Astrocyte (in vitro differentiated cells and primary cell): ENCODE measurements at regions not wholly inside any gene's neighbourhood (a gene's known extent, or its start where the extent isn't known, plus 50 kb on each side); places are given as distances from the start of the nearest gene placed in this dataset.
"Not testable (repeated sequence)": the region's sequence is repeated elsewhere in the genome, so short reads cannot be mapped to it uniquely, and the experiment has no call there.

Experiments used
- EZH2 ChIP-seq: IDR thresholded peaks from 2 replicates; pipeline ENCODE4 v1.6.1; 2012; ENCODE audit warnings: mild to moderate bottlenecking, low read length, inconsistent platforms; ENCODE audit not compliant: insufficient read depth
- TF ChIP-seq, protein P1 (sequence below): IDR thresholded peaks from 2 replicates; pipeline ENCODE4 v1.5.1; 2011; ENCODE audit warnings: low read depth, mild to moderate bottlenecking, inconsistent platforms, low read length, moderate library complexity; ENCODE audit not compliant: insufficient read depth

DNA sequence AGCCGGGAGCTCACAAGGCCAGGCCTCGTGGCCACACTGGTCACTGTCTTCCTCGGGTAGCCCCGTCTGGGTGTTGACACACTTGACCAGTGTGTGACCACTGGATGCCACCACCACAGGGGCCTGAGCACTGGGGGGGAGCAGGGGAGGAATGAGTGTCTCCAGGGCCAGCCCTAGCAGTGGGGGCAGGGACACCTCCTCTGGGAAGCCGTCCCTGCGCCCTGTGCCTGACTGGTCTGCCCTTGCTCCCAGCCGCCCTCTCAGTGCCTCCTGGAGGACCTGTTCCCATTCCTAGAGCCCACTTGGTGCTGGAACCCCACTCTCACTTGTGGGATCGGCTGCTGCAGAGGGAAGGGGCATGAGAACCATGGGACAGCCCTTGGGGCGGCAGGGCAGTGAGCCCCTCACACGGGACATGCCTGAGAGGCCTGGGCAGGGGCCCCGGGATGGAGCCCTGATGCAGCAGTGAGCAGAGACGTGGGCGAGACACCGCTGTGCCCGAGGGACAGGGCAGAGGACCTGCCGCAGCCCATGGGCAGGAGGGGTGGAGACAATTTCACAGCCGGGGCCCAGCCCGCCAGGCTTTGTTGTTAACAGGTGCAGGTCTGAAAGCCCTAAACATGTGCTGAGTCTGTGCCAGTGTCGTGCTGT is 121.7 kb upstream of the AKAP13 start:
- TF ChIP-seq, protein P1, sequence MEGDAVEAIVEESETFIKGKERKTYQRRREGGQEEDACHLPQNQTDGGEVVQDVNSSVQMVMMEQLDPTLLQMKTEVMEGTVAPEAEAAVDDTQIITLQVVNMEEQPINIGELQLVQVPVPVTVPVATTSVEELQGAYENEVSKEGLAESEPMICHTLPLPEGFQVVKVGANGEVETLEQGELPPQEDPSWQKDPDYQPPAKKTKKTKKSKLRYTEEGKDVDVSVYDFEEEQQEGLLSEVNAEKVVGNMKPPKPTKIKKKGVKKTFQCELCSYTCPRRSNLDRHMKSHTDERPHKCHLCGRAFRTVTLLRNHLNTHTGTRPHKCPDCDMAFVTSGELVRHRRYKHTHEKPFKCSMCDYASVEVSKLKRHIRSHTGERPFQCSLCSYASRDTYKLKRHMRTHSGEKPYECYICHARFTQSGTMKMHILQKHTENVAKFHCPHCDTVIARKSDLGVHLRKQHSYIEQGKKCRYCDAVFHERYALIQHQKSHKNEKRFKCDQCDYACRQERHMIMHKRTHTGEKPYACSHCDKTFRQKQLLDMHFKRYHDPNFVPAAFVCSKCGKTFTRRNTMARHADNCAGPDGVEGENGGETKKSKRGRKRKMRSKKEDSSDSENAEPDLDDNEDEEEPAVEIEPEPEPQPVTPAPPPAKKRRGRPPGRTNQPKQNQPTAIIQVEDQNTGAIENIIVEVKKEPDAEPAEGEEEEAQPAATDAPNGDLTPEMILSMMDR: not testable (repeated sequence)
- TF ChIP-seq EZH2: not testable (repeated sequence)
